Liver (tissue), 7 donors: ENCODE measurements at regions not wholly inside any gene's neighbourhood (a gene's known extent, or its start where the extent isn't known, plus 50 kb on each side); places are given as distances from the start of the nearest gene placed in this dataset.

Experiments
- DNase-seq: peaks from one replicate; pipeline ENCODE4 v3.0.0-alpha.2; 2017; ENCODE audit warnings: low spot score
- H3K27ac ChIP-seq, 2 donors: one replicate each; pipeline ENCODE4 v1.7.0; 2013; ENCODE audit warnings: inconsistent platforms in 2 of 2, low read length in 2 of 2, control low read depth in 1 of 2, low read depth in 1 of 2, mild to moderate bottlenecking in 1 of 2
- H3K27me3 ChIP-seq, 4 donors: one replicate each; pipeline versions ENCODE4 v1.6.1 to v1.7.0; 2013; ENCODE audit warnings: low read length in 3 of 4, inconsistent platforms in 1 of 4, mild to moderate bottlenecking in 1 of 4, moderate library complexity in 1 of 4; ENCODE audit not compliant: control insufficient read depth in 4 of 4, insufficient read depth in 4 of 4
- H3K36me3 ChIP-seq, 4 donors: one replicate each; pipeline versions ENCODE4 v1.6.1 to v1.7.0; 2013; ENCODE audit warnings: low read length in 3 of 4, mild to moderate bottlenecking in 3 of 4, low read depth in 1 of 4, moderate library complexity in 1 of 4; ENCODE audit not compliant: control insufficient read depth in 4 of 4, insufficient read depth in 3 of 4
- H3K4me1 ChIP-seq, 4 donors: one replicate each; pipeline versions ENCODE4 v1.6.1 to v1.7.0; 2013; ENCODE audit warnings: low read length in 3 of 4, mild to moderate bottlenecking in 3 of 4, moderate library complexity in 1 of 4; ENCODE audit not compliant: control insufficient read depth in 4 of 4, insufficient read depth in 4 of 4
- H3K4me3 ChIP-seq, 3 donors: one replicate each; pipeline versions ENCODE4 v1.6.1 to v1.7.0; 2013; ENCODE audit warnings: low read length in 3 of 3, control low read depth in 1 of 3, low read depth in 1 of 3, mild to moderate bottlenecking in 1 of 3
- H3K9ac ChIP-seq, 2 donors: one replicate each; pipeline ENCODE4 v1.7.0; 2013; ENCODE audit warnings: low read length in 2 of 2, mild to moderate bottlenecking in 2 of 2, moderate library complexity in 2 of 2, control low read depth in 1 of 2, low read depth in 1 of 2
- H3K9me3 ChIP-seq, 4 donors: one replicate each; pipeline versions ENCODE4 v1.6.1 to v1.7.0; 2013; ENCODE audit warnings: low read length in 3 of 4; ENCODE audit not compliant: control insufficient read depth in 4 of 4
- FOXA1 ChIP-seq: IDR thresholded peaks from 2 replicates; pipeline ENCODE4 v1.6.1; 2016; ENCODE audit warnings: antibody characterized with exemption
- FOXA2 ChIP-seq: IDR thresholded peaks from 2 replicates; pipeline ENCODE4 v1.6.1; 2016; ENCODE audit warnings: antibody characterized with exemption
- HNF4A ChIP-seq, 2 donors: conservative IDR thresholded peaks; 2 replicates each; pipeline ENCODE4 v1.6.1; 2016; ENCODE audit warnings: antibody characterized with exemption in 2 of 2, mild to moderate bottlenecking in 2 of 2
- HNF4G ChIP-seq: IDR thresholded peaks from 2 replicates; pipeline ENCODE4 v1.6.1; 2016; ENCODE audit warnings: antibody characterized with exemption
- NR2F2 ChIP-seq: IDR thresholded peaks from 2 replicates; pipeline ENCODE4 v1.6.1; 2016; ENCODE audit warnings: antibody characterized with exemption
- RAD21 ChIP-seq, 2 donors: IDR thresholded peaks; 2 replicates each; pipeline ENCODE4 v1.6.1; 2016; ENCODE audit warnings: antibody characterized with exemption in 2 of 2, mild to moderate bottlenecking in 2 of 2
- RXRA ChIP-seq, 2 donors: IDR thresholded peaks; 2 replicates each; pipeline ENCODE4 v1.6.1; 2017 to 2018; ENCODE audit warnings: antibody characterized with exemption in 2 of 2, mild to moderate bottlenecking in 1 of 2
- TAF1 ChIP-seq: conservative IDR thresholded peaks from 2 replicates; pipeline ENCODE4 v1.6.1; 2016; ENCODE audit warnings: antibody characterized with exemption, mild to moderate bottlenecking
- YY1 ChIP-seq: IDR thresholded peaks from 2 replicates; pipeline ENCODE4 v1.6.1; 2016; ENCODE audit warnings: antibody characterized with exemption, mild to moderate bottlenecking
- WGBS: extraction: QIAGEN DNeasy Blood & Tissue Kit; methylation state at CpG from one replicate; pipeline ENCODE4 v1.1.7; 2013; 5-methylcytosine and 5-hydroxymethylcytosine counted together
- TF ChIP-seq, protein P1 (sequence below): IDR thresholded peaks from 2 replicates; pipeline ENCODE4 v1.6.1; 2016; ENCODE audit warnings: antibody characterized with exemption
- TF ChIP-seq, protein P2 (sequence below): IDR thresholded peaks from 2 replicates; pipeline ENCODE4 v1.6.1; 2016; ENCODE audit warnings: antibody characterized with exemption
- TF ChIP-seq, protein P3 (sequence below): IDR thresholded peaks from 2 replicates; pipeline ENCODE4 v1.6.1; 2016; ENCODE audit warnings: antibody characterized with exemption, mild to moderate bottlenecking
- TF ChIP-seq, protein P4 (sequence below): IDR thresholded peaks from 2 replicates; pipeline ENCODE4 v1.6.1; 2016; ENCODE audit warnings: antibody characterized with exemption
- donor health status: healthy.
- donor health status: healthy.
- donor health status: healthy.
- donor health status: healthy.

DNA sequence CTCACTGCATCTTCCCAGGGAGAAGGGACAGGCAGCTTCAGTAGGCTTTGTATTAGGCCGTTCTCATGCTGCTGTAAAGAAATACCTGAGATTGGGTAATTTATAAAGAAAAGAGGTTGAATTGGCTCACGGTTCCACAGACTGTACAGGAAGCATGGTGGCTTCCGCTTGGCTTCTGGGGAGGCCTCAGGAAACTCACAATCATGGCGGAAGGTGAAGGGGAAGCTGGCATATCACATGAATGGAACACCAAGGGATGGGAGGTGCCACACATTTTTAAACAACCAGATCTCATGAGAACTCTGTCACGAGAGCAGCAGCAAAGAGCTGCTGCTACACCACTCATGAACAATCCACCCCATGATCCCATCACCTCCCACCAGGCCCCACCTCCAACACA is 182.2 kb upstream of the SFSWAP start:
- H3K9me3 ChIP-seq = no peaks in the 10 kb centered on the region
- 71% methylated on average over 5 of the region's 5 CpGs for WGBS
- no peak overlapping the region for H3K4me3 ChIP-seq
- H3K27ac ChIP-seq = no peak overlapping the region
- TF ChIP-seq FOXA1 (no peak), RXRA (IDR thresholded peaks at IDR 0.05) (no peak), YY1 (no peak), TAF1 (no peak), NR2F2 (no peak)
- no peaks in the 10 kb centered on the region for H3K4me1 ChIP-seq
- no peaks in the 10 kb centered on the region for H3K36me3 ChIP-seq
- no peak overlapping the region for H3K9ac ChIP-seq
- no peak for DNase-seq
- H3K27me3 ChIP-seq = peaks cover 0 to 6% (median 0%) of the 10 kb centered on the region in 4 donors

DNA sequence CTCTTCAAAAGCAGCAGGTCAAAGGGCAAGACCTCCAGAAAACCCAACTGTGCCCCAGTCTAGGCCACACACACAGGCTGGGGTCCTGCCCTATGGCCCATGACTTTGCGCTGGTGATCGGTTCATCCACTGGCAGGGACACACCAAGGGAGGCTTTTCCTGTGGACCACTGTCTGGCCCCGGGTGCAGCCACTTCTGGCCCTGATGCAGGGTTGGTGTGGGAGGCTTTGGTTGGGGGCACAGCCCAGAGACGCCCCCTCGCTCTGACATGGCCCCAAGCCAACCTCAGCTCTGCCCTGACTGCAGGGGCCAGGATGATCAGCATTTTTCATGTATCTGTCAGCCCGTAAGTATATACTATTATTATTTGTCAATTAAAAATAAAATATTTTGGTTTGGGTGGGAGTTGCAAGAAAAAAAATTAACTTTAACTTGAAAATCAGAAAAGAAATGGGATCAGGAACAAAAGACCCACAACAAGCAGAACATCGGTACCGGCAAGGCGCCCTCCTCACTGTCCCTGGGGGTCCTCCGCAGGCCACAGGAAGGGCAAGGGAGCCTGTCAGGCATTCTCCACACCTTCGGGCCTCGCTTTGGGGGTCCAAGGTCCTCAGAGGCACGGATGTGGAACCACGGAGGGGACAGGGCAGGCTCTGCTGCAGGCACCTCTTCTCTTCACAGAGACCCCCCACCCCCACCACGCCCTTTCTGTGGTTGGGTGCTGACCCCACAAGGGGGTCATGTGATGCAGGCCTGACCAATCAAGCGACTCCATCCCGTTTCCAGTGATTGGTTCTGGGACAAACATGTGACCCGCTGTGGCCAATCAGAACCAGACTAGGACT is 181.5 kb upstream of the SFSWAP start:
- no peak for DNase-seq
- TF ChIP-seq, protein P1, sequence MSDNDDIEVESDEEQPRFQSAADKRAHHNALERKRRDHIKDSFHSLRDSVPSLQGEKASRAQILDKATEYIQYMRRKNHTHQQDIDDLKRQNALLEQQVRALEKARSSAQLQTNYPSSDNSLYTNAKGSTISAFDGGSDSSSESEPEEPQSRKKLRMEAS = no peak
- TF ChIP-seq NR2F2 = no peak
- no peak for TF ChIP-seq HNF4A (conservative IDR thresholded peaks at IDR 0.05)
- no peak for TF ChIP-seq RXRA (IDR thresholded peaks at IDR 0.05)
- TF ChIP-seq FOXA1 = no peak
- TF ChIP-seq YY1 = no peak
- TF ChIP-seq, protein P2, sequence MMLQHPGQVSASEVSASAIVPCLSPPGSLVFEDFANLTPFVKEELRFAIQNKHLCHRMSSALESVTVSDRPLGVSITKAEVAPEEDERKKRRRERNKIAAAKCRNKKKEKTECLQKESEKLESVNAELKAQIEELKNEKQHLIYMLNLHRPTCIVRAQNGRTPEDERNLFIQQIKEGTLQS = no peak
- Histone ChIP-seq H3K9me3 (no peaks in the 10 kb centered on the region), H3K27me3 (peaks cover 0 to 3% (median 0%) of the 10 kb centered on the region in 4 donors), H3K36me3 (no peaks in the 10 kb centered on the region), H3K4me3 (no peak overlapping the region), H3K9ac (no peak overlapping the region), H3K4me1 (no peaks in the 10 kb centered on the region), H3K27ac (no peak overlapping the region)
- 89% methylated on average over 18 of the region's 18 CpGs for WGBS

DNA sequence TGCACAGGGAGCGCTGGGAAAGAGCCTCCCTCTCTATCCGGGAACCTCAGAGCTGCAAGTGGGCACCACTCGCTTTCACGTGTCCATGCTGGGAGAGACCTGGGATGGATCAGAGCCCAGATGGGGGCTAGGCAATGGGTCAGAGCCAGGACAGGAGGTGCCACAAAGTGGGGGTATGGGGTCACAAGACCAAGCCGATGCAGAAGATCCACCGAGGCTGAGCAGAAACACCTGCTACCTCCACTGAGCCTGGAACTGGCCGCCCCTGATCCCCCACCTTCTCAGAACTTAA is 180.9 kb upstream of the SFSWAP start:
- Histone ChIP-seq H3K4me3 (no peak overlapping the region), H3K4me1 (no peaks in the 10 kb centered on the region), H3K27me3 (peaks cover 0 to 3% (median 0%) of the 10 kb centered on the region in 4 donors), H3K9ac (no peak overlapping the region), H3K36me3 (no peaks in the 10 kb centered on the region), H3K27ac (no peak overlapping the region), H3K9me3 (no peaks in the 10 kb centered on the region)
- 94% methylated on average over 7 of the region's 7 CpGs for WGBS
- no peak for DNase-seq
- no peak for TF ChIP-seq HNF4A (conservative IDR thresholded peaks at IDR 0.05)
- no peak for TF ChIP-seq HNF4G
- TF ChIP-seq RXRA (IDR thresholded peaks at IDR 0.05) = no peak
- TF ChIP-seq RAD21 (IDR thresholded peaks at IDR 0.05) = no peak
- TF ChIP-seq, protein P1 = no peak
- TF ChIP-seq FOXA2 = no peak
- TF ChIP-seq, protein P3, sequence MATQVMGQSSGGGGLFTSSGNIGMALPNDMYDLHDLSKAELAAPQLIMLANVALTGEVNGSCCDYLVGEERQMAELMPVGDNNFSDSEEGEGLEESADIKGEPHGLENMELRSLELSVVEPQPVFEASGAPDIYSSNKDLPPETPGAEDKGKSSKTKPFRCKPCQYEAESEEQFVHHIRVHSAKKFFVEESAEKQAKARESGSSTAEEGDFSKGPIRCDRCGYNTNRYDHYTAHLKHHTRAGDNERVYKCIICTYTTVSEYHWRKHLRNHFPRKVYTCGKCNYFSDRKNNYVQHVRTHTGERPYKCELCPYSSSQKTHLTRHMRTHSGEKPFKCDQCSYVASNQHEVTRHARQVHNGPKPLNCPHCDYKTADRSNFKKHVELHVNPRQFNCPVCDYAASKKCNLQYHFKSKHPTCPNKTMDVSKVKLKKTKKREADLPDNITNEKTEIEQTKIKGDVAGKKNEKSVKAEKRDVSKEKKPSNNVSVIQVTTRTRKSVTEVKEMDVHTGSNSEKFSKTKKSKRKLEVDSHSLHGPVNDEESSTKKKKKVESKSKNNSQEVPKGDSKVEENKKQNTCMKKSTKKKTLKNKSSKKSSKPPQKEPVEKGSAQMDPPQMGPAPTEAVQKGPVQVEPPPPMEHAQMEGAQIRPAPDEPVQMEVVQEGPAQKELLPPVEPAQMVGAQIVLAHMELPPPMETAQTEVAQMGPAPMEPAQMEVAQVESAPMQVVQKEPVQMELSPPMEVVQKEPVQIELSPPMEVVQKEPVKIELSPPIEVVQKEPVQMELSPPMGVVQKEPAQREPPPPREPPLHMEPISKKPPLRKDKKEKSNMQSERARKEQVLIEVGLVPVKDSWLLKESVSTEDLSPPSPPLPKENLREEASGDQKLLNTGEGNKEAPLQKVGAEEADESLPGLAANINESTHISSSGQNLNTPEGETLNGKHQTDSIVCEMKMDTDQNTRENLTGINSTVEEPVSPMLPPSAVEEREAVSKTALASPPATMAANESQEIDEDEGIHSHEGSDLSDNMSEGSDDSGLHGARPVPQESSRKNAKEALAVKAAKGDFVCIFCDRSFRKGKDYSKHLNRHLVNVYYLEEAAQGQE = no peak
- TF ChIP-seq FOXA1 = no peak
- TF ChIP-seq, protein P4, sequence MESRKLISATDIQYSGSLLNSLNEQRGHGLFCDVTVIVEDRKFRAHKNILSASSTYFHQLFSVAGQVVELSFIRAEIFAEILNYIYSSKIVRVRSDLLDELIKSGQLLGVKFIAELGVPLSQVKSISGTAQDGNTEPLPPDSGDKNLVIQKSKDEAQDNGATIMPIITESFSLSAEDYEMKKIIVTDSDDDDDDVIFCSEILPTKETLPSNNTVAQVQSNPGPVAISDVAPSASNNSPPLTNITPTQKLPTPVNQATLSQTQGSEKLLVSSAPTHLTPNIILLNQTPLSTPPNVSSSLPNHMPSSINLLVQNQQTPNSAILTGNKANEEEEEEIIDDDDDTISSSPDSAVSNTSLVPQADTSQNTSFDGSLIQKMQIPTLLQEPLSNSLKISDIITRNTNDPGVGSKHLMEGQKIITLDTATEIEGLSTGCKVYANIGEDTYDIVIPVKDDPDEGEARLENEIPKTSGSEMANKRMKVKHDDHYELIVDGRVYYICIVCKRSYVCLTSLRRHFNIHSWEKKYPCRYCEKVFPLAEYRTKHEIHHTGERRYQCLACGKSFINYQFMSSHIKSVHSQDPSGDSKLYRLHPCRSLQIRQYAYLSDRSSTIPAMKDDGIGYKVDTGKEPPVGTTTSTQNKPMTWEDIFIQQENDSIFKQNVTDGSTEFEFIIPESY = no peak
- TF ChIP-seq YY1 = no peak
